HEK293 (cell line): ENCODE measurements at regions not wholly inside any gene's neighbourhood (a gene's known extent, or its start where the extent isn't known, plus 50 kb on each side); places are given as distances from the start of the nearest gene placed in this dataset.

ENCODE experiments used
- CTCF ChIA-PET: fragments of 350-600 bp; formaldehyde crosslinking; extraction: SDS; loops from one replicate; lab custom pipeline; 2021; ENCODE audit warnings: antibody characterized with exemption; lab: Yijun Ruan, JAX
- POLR2A ChIA-PET: fragments of 300-600 bp; formaldehyde crosslinking; extraction: SDS; loops from one replicate; lab custom pipeline; 2020; ENCODE audit warnings: antibody characterized with exemption, inconsistent platforms; lab: Yijun Ruan, JAX
- H3K27ac ChIP-seq: fragments of 200-500 bp; sonication (Bioruptor generic); 2 replicates; pipeline ENCODE4 v1.5.1; 2014; ENCODE audit warnings: low read depth, low read length, control low read depth, inconsistent platforms; ENCODE audit errors: extremely low read depth
- H3K36me3 ChIP-seq, 2 experiments: fragments of 200-500 bp in 1 of 2; sonication (Bioruptor generic) in 1 of 2; 1 replicate in 1 of 2; 2 replicates in 1 of 2; pipeline ENCODE4 v1.5.1; 2014 to 2017; ENCODE audit warnings: inconsistent platforms in 2 of 2, low read length in 2 of 2; ENCODE audit not compliant: control insufficient read depth in 2 of 2, insufficient read depth in 1 of 2
- H3K4me1 ChIP-seq: fragments of 200-500 bp; sonication (Bioruptor generic); 2 replicates; pipeline ENCODE4 v1.5.1; 2014; ENCODE audit warnings: mild to moderate bottlenecking, low read length, inconsistent platforms; ENCODE audit not compliant: control insufficient read depth, insufficient read depth
- H3K4me3 ChIP-seq: 2 replicates; pipeline ENCODE4 v1.5.1; 2011; ENCODE audit warnings: low read depth, mild to moderate bottlenecking, control low read depth, low read length, moderate library complexity
- H3K9me3 ChIP-seq: fragments of 200-500 bp; sonication (Bioruptor generic); 2 replicates; pipeline ENCODE4 v1.5.1; 2014; ENCODE audit warnings: low read depth, low read length, inconsistent platforms; ENCODE audit not compliant: control insufficient read depth, insufficient read depth
- BCL11B ChIP-seq: fragments of 450-650 bp; formaldehyde crosslinking; IDR thresholded peaks from 2 replicates; pipeline ENCODE4 v1.5.1; 2016; ENCODE audit warnings: low read depth, missing biosample characterization, missing genetic modification characterization
- GLIS1 ChIP-seq: fragments of 450-650 bp; formaldehyde crosslinking; IDR thresholded peaks from 2 replicates; pipeline ENCODE4 v1.5.1; 2016; ENCODE audit warnings: missing biosample characterization, missing genetic modification characterization
- ZFHX2 ChIP-seq: fragments of 450-650 bp; formaldehyde crosslinking; conservative IDR thresholded peaks from 2 replicates; pipeline ENCODE4 v1.5.1; 2016; ENCODE audit warnings: missing biosample characterization, missing genetic modification characterization
- ZNF133 ChIP-seq: fragments of 450-650 bp; formaldehyde crosslinking; IDR thresholded peaks from 2 replicates; pipeline ENCODE4 v1.5.1; 2016; ENCODE audit warnings: missing biosample characterization, missing genetic modification characterization
- ZNF16 ChIP-seq: fragments of 450-650 bp; formaldehyde crosslinking; IDR thresholded peaks from 2 replicates; pipeline ENCODE4 v1.5.1; 2016; ENCODE audit warnings: low read depth, missing biosample characterization, missing genetic modification characterization
- ZNF184 ChIP-seq: fragments of 450-650 bp; IDR thresholded peaks from 2 replicates; pipeline ENCODE4 v1.5.1; 2018; ENCODE audit warnings: missing biosample characterization, mild to moderate bottlenecking, missing genetic modification characterization
- ZNF239 ChIP-seq: fragments of 450-650 bp; formaldehyde crosslinking; IDR thresholded peaks from 2 replicates; pipeline ENCODE4 v1.5.1; 2016; ENCODE audit warnings: missing biosample characterization, missing genetic modification characterization
- ZNF24 ChIP-seq: fragments of 450-650 bp; formaldehyde crosslinking; IDR thresholded peaks from 2 replicates; pipeline ENCODE4 v1.5.1; 2016; ENCODE audit warnings: missing biosample characterization, missing genetic modification characterization
- ZNF292 ChIP-seq: fragments of 450-650 bp; formaldehyde crosslinking; IDR thresholded peaks from 2 replicates; pipeline ENCODE4 v1.5.1; 2016; ENCODE audit warnings: low read depth, missing biosample characterization, missing genetic modification characterization, borderline replicate concordance
- ZNF433 ChIP-seq: fragments of 450-650 bp; formaldehyde crosslinking; IDR thresholded peaks from 2 replicates; pipeline ENCODE4 v1.5.1; 2016; ENCODE audit warnings: missing biosample characterization, missing genetic modification characterization, low read depth
- ZNF514 ChIP-seq: fragments of 450-650 bp; formaldehyde crosslinking; IDR thresholded peaks from 2 replicates; pipeline ENCODE4 v1.5.1; 2016; ENCODE audit warnings: missing biosample characterization, missing genetic modification characterization
- ZNF530 ChIP-seq: fragments of 450-650 bp; formaldehyde crosslinking; IDR thresholded peaks from 2 replicates; pipeline ENCODE4 v1.5.1; 2016; ENCODE audit warnings: low read depth, missing biosample characterization, missing genetic modification characterization
- ZNF600 ChIP-seq: fragments of 450-650 bp; formaldehyde crosslinking; IDR thresholded peaks from 2 replicates; pipeline ENCODE4 v1.5.1; 2016; ENCODE audit warnings: missing biosample characterization, missing genetic modification characterization
- ZNF624 ChIP-seq: fragments of 450-650 bp; formaldehyde crosslinking; IDR thresholded peaks from 2 replicates; pipeline ENCODE4 v1.5.1; 2017; ENCODE audit warnings: missing biosample characterization, missing genetic modification characterization
- ZNF837 ChIP-seq: fragments of 450-650 bp; formaldehyde crosslinking; IDR thresholded peaks from 2 replicates; pipeline ENCODE4 v1.5.1; 2016; ENCODE audit warnings: missing biosample characterization, missing genetic modification characterization
- ZSCAN23 ChIP-seq: fragments of 450-650 bp; formaldehyde crosslinking; IDR thresholded peaks from 2 replicates; pipeline ENCODE4 v1.5.1; 2016; ENCODE audit warnings: missing biosample characterization, missing genetic modification characterization
- TF ChIP-seq, protein P1 (sequence below): fragments of 450-650 bp; formaldehyde crosslinking; optimal IDR thresholded peaks from 2 replicates; pipeline ENCODE3; 2016; ENCODE audit warnings: missing biosample characterization, mild to moderate bottlenecking, missing genetic modification characterization
- TF ChIP-seq, protein P2 (sequence below): fragments of 450-650 bp; formaldehyde crosslinking; IDR thresholded peaks from 2 replicates; pipeline ENCODE4 v1.5.1; 2016; ENCODE audit warnings: missing biosample characterization, missing genetic modification characterization, low read depth
- TF ChIP-seq, protein P3 (sequence below): fragments of 450-650 bp; formaldehyde crosslinking; IDR thresholded peaks from 2 replicates; pipeline ENCODE4 v1.5.1; 2016; ENCODE audit warnings: missing biosample characterization, missing genetic modification characterization
- TF ChIP-seq, protein P4 (sequence below): fragments of 450-650 bp; formaldehyde crosslinking; IDR thresholded peaks from 2 replicates; pipeline ENCODE4 v1.5.1; 2016; ENCODE audit warnings: missing biosample characterization, missing genetic modification characterization
- TF ChIP-seq, protein P5 (sequence below): fragments of 450-650 bp; formaldehyde crosslinking; IDR thresholded peaks from 2 replicates; pipeline ENCODE4 v1.5.1; 2016; ENCODE audit warnings: missing biosample characterization, missing genetic modification characterization
- TF ChIP-seq, protein P6 (sequence below): fragments of 450-650 bp; formaldehyde crosslinking; IDR thresholded peaks from 2 replicates; pipeline ENCODE4 v1.5.1; 2016; ENCODE audit warnings: missing biosample characterization, missing genetic modification characterization

DNA sequence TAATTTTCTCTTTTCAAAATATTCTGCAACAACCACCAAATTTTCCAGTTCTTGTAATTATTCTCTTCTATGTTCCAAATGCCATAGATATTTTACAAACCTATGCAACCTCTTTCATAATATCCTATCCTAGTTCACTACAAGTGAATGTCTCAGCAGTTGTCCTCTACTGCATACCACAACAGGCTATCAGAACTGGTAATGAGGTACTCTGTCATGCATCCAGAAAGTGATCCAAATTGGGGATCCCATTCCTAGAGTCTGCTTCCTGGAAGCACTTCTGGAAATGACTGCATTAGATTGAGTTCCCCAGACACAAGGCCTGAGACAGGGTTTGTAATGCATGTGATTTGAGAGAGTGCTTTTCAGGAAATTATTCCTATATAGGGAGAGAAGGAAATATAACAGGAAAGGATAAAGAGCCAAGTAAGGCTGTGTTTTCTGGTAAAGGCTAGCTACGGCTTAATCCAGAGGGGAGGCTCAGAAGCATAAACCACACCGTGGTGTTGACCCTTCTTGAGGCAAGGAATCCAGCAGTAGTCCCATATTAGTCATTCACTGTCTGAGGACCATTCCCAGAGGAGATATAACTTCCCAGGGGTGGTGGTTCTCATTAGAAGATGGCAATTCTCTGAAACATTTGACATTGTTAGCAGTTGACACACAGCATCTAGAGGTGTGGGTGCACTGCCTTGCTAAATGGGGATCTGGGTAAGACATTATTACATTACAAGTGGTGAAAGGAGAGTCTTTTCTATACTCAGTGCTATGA, 80.3 kb upstream of the FST start:
- H3K36me3 ChIP-seq = no peaks in the 10 kb centered on the region
- ChIA-PET CTCF (no interaction called here), POLR2A (no interaction called here)
- TF ChIP-seq ZNF514 (tag by site-specific recombination) = no peak
- TF ChIP-seq ZNF16 (tag by site-specific recombination) = no peak
- no peak for TF ChIP-seq ZNF624 (tag by site-specific recombination)
- TF ChIP-seq, protein P1, sequence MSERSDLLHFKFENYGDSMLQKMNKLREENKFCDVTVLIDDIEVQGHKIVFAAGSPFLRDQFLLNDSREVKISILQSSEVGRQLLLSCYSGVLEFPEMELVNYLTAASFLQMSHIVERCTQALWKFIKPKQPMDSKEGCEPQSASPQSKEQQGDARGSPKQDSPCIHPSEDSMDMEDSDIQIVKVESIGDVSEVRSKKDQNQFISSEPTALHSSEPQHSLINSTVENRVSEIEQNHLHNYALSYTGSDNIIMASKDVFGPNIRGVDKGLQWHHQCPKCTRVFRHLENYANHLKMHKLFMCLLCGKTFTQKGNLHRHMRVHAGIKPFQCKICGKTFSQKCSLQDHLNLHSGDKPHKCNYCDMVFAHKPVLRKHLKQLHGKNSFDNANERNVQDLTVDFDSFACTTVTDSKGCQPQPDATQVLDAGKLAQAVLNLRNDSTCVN (tag by site-specific recombination) = no peak
- H3K4me3 ChIP-seq = no peak overlapping the region
- H3K27ac ChIP-seq = no peak overlapping the region
- no peaks in the 10 kb centered on the region for H3K4me1 ChIP-seq
- no peaks in the 10 kb centered on the region for H3K9me3 ChIP-seq

DNA sequence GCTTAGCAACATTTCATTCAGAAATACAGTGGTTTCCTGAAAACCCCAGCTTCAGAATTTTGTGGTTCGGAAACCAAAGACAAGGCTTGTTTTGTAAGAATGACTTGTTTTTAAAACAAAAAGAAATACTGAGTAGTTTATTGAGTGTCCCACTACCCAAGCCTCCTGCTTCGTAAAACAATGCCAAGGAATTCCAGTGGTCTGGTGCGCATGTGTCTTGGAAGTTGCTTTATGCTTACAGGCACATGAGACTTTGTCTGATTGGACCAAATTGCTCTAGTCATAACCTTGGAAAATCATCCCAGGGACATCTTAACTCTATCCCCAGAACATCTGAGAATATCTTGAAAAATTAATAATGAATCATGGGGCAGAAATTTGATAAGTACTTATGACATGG, 77.1 kb upstream of the FST start:
- H3K27ac ChIP-seq = no peak overlapping the region
- TF ChIP-seq ZNF530 (tag by site-specific recombination) (no peak), ZNF184 (no peak), ZNF433 (no peak), ZNF24 (tag by site-specific recombination) (no peak), ZNF133 (tag by site-specific recombination) (no peak), ZNF292 (tag by site-specific recombination) (no peak), ZNF600 (no peak), ZFHX2 (no peak), BCL11B (no peak), GLIS1 (no peak), ZNF837 (tag by site-specific recombination) (no peak), ZNF239 (tag by site-specific recombination) (no peak), ZSCAN23 (tag by site-specific recombination) (no peak)
- TF ChIP-seq, protein P2, sequence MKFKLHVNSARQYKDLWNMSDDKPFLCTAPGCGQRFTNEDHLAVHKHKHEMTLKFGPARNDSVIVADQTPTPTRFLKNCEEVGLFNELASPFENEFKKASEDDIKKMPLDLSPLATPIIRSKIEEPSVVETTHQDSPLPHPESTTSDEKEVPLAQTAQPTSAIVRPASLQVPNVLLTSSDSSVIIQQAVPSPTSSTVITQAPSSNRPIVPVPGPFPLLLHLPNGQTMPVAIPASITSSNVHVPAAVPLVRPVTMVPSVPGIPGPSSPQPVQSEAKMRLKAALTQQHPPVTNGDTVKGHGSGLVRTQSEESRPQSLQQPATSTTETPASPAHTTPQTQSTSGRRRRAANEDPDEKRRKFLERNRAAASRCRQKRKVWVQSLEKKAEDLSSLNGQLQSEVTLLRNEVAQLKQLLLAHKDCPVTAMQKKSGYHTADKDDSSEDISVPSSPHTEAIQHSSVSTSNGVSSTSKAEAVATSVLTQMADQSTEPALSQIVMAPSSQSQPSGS (tag by site-specific recombination) = no peak
- TF ChIP-seq, protein P3, sequence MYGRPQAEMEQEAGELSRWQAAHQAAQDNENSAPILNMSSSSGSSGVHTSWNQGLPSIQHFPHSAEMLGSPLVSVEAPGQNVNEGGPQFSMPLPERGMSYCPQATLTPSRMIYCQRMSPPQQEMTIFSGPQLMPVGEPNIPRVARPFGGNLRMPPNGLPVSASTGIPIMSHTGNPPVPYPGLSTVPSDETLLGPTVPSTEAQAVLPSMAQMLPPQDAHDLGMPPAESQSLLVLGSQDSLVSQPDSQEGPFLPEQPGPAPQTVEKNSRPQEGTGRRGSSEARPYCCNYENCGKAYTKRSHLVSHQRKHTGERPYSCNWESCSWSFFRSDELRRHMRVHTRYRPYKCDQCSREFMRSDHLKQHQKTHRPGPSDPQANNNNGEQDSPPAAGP (tag by site-specific recombination) = no peak
- TF ChIP-seq, protein P4, sequence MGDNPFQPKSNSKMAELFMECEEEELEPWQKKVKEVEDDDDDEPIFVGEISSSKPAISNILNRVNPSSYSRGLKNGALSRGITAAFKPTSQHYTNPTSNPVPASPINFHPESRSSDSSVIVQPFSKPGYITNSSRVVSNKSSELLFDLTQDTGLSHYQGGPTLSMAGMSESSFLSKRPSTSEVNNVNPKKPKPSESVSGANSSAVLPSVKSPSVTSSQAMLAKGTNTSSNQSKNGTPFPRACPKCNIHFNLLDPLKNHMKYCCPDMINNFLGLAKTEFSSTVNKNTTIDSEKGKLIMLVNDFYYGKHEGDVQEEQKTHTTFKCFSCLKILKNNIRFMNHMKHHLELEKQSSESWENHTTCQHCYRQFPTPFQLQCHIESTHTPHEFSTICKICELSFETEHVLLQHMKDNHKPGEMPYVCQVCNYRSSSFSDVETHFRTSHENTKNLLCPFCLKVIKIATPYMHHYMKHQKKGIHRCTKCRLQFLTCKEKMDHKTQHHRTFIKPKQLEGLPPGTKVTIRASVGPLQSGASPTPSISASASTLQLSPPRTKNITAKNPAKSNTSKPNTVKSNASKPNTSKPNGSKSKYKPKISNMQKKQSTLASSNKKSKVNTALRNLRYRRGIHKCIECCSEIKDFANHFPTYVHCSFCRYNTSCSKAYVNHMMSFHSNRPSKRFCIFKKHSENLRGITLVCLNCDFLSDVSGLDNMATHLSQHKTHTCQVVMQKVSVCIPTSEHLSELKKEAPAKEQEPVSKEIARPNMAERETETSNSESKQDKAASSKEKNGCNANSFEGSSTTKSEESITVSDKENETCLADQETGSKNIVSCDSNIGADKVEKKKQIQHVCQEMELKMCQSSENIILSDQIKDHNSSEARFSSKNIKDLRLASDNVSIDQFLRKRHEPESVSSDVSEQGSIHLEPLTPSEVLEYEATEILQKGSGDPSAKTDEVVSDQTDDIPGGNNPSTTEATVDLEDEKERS (tag by site-specific recombination) = no peak
- TF ChIP-seq, protein P5, sequence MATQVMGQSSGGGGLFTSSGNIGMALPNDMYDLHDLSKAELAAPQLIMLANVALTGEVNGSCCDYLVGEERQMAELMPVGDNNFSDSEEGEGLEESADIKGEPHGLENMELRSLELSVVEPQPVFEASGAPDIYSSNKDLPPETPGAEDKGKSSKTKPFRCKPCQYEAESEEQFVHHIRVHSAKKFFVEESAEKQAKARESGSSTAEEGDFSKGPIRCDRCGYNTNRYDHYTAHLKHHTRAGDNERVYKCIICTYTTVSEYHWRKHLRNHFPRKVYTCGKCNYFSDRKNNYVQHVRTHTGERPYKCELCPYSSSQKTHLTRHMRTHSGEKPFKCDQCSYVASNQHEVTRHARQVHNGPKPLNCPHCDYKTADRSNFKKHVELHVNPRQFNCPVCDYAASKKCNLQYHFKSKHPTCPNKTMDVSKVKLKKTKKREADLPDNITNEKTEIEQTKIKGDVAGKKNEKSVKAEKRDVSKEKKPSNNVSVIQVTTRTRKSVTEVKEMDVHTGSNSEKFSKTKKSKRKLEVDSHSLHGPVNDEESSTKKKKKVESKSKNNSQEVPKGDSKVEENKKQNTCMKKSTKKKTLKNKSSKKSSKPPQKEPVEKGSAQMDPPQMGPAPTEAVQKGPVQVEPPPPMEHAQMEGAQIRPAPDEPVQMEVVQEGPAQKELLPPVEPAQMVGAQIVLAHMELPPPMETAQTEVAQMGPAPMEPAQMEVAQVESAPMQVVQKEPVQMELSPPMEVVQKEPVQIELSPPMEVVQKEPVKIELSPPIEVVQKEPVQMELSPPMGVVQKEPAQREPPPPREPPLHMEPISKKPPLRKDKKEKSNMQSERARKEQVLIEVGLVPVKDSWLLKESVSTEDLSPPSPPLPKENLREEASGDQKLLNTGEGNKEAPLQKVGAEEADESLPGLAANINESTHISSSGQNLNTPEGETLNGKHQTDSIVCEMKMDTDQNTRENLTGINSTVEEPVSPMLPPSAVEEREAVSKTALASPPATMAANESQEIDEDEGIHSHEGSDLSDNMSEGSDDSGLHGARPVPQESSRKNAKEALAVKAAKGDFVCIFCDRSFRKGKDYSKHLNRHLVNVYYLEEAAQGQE = no peak
- TF ChIP-seq, protein P6, sequence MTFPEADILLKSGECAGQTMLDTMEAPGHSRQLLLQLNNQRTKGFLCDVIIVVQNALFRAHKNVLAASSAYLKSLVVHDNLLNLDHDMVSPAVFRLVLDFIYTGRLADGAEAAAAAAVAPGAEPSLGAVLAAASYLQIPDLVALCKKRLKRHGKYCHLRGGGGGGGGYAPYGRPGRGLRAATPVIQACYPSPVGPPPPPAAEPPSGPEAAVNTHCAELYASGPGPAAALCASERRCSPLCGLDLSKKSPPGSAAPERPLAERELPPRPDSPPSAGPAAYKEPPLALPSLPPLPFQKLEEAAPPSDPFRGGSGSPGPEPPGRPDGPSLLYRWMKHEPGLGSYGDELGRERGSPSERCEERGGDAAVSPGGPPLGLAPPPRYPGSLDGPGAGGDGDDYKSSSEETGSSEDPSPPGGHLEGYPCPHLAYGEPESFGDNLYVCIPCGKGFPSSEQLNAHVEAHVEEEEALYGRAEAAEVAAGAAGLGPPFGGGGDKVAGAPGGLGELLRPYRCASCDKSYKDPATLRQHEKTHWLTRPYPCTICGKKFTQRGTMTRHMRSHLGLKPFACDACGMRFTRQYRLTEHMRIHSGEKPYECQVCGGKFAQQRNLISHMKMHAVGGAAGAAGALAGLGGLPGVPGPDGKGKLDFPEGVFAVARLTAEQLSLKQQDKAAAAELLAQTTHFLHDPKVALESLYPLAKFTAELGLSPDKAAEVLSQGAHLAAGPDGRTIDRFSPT (tag by site-specific recombination) = no peak
- TF ChIP-seq, all 188 proteins: peak for 0
- POLR2A ChIA-PET = interaction anchor here (0.6 kb wide), 1 partner anchor 192 kb away, joined by 3 read pairs; no protein-coding TSS in a partner anchor
- Histone ChIP-seq H3K4me1 (no peaks in the 10 kb centered on the region), H3K36me3 (no peaks in the 10 kb centered on the region), H3K4me3 (no peak overlapping the region), H3K9me3 (no peaks in the 10 kb centered on the region)
- CTCF ChIA-PET = no interaction called here
